ENCODE measurements at regions not wholly inside any gene's neighbourhood (a gene's known extent, or its start where the extent isn't known, plus 50 kb on each side); places are given as distances from the start of the nearest gene placed in this dataset.

DNA sequence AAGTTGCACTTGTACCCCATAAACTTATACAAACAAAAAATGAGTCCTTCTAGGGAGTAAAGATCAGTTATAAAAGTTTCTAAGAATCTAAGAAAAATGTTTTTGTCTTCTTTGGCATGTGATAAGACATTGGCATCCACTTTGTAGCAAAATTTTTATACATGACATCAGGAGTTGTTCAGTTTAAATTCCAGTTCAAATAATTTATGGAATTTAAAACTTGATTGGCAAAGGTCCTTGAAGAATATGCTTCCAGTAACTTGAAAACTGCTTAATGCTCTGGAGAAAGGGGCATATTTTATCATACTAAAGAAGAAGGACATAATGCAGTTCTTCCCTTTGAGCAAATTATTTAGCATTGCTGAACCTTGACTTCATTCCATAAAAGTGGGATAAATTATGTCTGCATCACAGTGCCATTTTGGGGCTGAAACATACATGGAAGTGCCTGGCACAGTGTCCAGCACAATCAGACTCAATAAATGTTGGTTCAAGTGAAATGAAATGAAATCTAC is 163.3 kb upstream of the IL15 start:
- Histone ChIP-seq H3K4me1 (replicated peaks in 1 of 4; ENCODE audit: control insufficient read depth in 3 of 4, insufficient read depth in 4 of 4, low read length in 3 of 4) (no peaks in the 10 kb centered on the region), H2BK15ac (ENCODE audit: low read length) (no peak overlapping the region), H4K20me1 (replicated peaks in 1 of 2; ENCODE audit: control insufficient read depth in 1 of 2, insufficient read depth in 2 of 2, low read length in 2 of 2) (no peaks in the 10 kb centered on the region), H3K4me3 (ENCODE audit: extremely low read depth in 1 of 4, insufficient read depth in 2 of 4, low read depth in 3 of 4, low read length in 4 of 4) (no peak overlapping the region), H3K27ac (ENCODE audit: low read depth, low read length) (no peak overlapping the region), H3K18ac (ENCODE audit: extremely low read depth, low read length) (no peak overlapping the region), H3K4me2 (ENCODE audit: insufficient read depth in 1 of 2, low read depth in 2 of 2, low read length in 2 of 2) (no peak overlapping the region), H3K4ac (replicated peaks; ENCODE audit: insufficient read length, low read depth, low read length) (no peak overlapping the region), H2BK120ac (replicated peaks; ENCODE audit: low read depth, low read length) (no peak overlapping the region), H3K56ac (replicated peaks; ENCODE audit: insufficient read length, low read depth, low read length) (no peak overlapping the region), H4K5ac (ENCODE audit: insufficient read length, low read depth, low read length) (no peak overlapping the region), H3K23me2 (ENCODE audit: low read depth, low read length) (no peaks in the 10 kb centered on the region), H2AFZ (ENCODE audit: low read length) (no peak overlapping the region), H2BK20ac (ENCODE audit: low read length) (no peak overlapping the region), H4K8ac (ENCODE audit: extremely low read depth, insufficient read depth, low read length) (no peak overlapping the region), H3K79me1 (ENCODE audit: low read depth, low read length) (no peaks in the 10 kb centered on the region), H2AK5ac (ENCODE audit: low read depth, low read length) (no peak overlapping the region), H2BK5ac (ENCODE audit: low read depth, low read length) (no peak overlapping the region), H3K14ac (ENCODE audit: insufficient read length) (no peak overlapping the region), H2BK12ac (ENCODE audit: low read depth, low read length) (no peak overlapping the region), H3K9ac (replicated peaks in 1 of 4; ENCODE audit: extremely low read depth in 1 of 4, low read depth in 3 of 4, low read length in 3 of 4) (no peak overlapping the region), H4K91ac (replicated peaks; ENCODE audit: insufficient read length, low read length) (no peak overlapping the region), H3K79me2 (ENCODE audit: control insufficient read depth in 1 of 2, insufficient read depth in 2 of 2, low read length in 2 of 2) (no peaks in the 10 kb centered on the region), H3K23ac (ENCODE audit: insufficient read length) (no peak overlapping the region), H3K36me3 (ENCODE audit: control insufficient read depth in 2 of 4, insufficient read depth in 4 of 4, low read length in 3 of 4) (no peaks in the 10 kb centered on the region), H3K9me3 (ENCODE audit: insufficient read depth in 2 of 2, low read depth in 1 of 2, low read length in 1 of 2) (no peaks in the 10 kb centered on the region), H3K27me3 (replicated peaks in 1 of 4; ENCODE audit: control insufficient read depth in 3 of 4, extremely low read depth in 1 of 4, insufficient read depth in 3 of 4, low read length in 3 of 4) (no peaks in the 10 kb centered on the region)
- TF ChIP-seq YY1 (IDR thresholded peaks at IDR 0.05; ENCODE audit: low read depth, low read length) (no peak), CTBP2 (IDR thresholded peaks at IDR 0.05; ENCODE audit: borderline replicate concordance, insufficient read depth, insufficient read length, low read length) (no peak), ASH2L (IDR thresholded peaks at IDR 0.05; ENCODE audit: low read length) (no peak), SIRT6 (IDR thresholded peaks at IDR 0.05; ENCODE audit: low read length) (no peak), SRF (IDR thresholded peaks at IDR 0.05; ENCODE audit: low read depth, low read length) (no peak), MAFK (IDR thresholded peaks at IDR 0.05; ENCODE audit: low read depth, low read length) (no peak), CHD2 (IDR thresholded peaks at IDR 0.05; ENCODE audit: low read length) (no peak), NANOG (IDR thresholded peaks at IDR 0.05; ENCODE audit: insufficient read depth, low read depth, low read length, poor library complexity, severe bottlenecking) (no peak), NRF1 (IDR thresholded peaks at IDR 0.05; ENCODE audit: low read depth, low read length) (no peak), SIX5 (IDR thresholded peaks at IDR 0.05; ENCODE audit: low read depth, low read length) (no peak), KDM4A (IDR thresholded peaks at IDR 0.05; ENCODE audit: low read depth, low read length, severe bottlenecking) (no peak), RBBP5 (IDR thresholded peaks at IDR 0.05; ENCODE audit: borderline replicate concordance, low read depth, low read length) (no peak), POU5F1 (IDR thresholded peaks at IDR 0.05; ENCODE audit: low read depth, low read length) (no peak), HDAC2 (IDR thresholded peaks at IDR 0.05; ENCODE audit: borderline replicate concordance in 1 of 2, low read depth in 2 of 2, low read length in 2 of 2) (no peak), GABPA (IDR thresholded peaks at IDR 0.05; ENCODE audit: borderline replicate concordance, insufficient read depth, low read length) (no peak)
- CTCF ChIA-PET (ENCODE audit: partially characterized antibody) = no interaction called here
- DNase-seq (ENCODE audit: low read depth in 1 of 2, low spot score in 2 of 2) = no peak
- POLR2A ChIA-PET (ENCODE audit: partially characterized antibody) = no interaction called here
- FAIRE-seq = no peak

All from H1 (cell line).